T-helper 2 cell treated with Interferon-gamma antibody and Interleukin-4, amounts not matched to agents 5 μg/mL and 100 μg/mL, for 36 hours (primary cell): ENCODE measurements at regions not wholly inside any gene's neighbourhood (a gene's known extent, or its start where the extent isn't known, plus 50 kb on each side); places are given as distances from the start of the nearest gene placed in this dataset.

Source experiments
- DNase-seq: peaks from one replicate; pipeline ENCODE4 v3.0.0; 2021; ENCODE audit warnings: low spot score
- H3K27ac Mint-ChIP-seq: one replicate; pipeline ENCODE4 v1.8.0; 2021; ENCODE audit warnings: mild to moderate bottlenecking, mixed read lengths
- H3K27me3 Mint-ChIP-seq: one replicate; pipeline ENCODE4 v1.8.0; 2021; ENCODE audit warnings: low read depth, mixed read lengths
- H3K36me3 Mint-ChIP-seq: one replicate; pipeline ENCODE4 v1.8.0; 2021; ENCODE audit warnings: low read depth, mixed read lengths
- H3K4me1 Mint-ChIP-seq: one replicate; pipeline ENCODE4 v1.8.0; 2021; ENCODE audit warnings: low read depth, mixed read lengths
- H3K4me3 Mint-ChIP-seq: one replicate; pipeline ENCODE4 v1.8.0; 2022; ENCODE audit warnings: mild to moderate bottlenecking, moderate library complexity, mixed read lengths
- H3K9me3 Mint-ChIP-seq: one replicate; pipeline ENCODE4 v1.8.0; 2021; ENCODE audit warnings: mixed read lengths

- no peaks in the 10 kb centered on the region for H3K36me3 Mint-ChIP-seq
- H3K9me3 Mint-ChIP-seq, result no peaks in the 10 kb centered on the region
Observed at GRCh38 chr6:41438746-41439145, 103.3 kb downstream of the NCR2 start.

DNA sequence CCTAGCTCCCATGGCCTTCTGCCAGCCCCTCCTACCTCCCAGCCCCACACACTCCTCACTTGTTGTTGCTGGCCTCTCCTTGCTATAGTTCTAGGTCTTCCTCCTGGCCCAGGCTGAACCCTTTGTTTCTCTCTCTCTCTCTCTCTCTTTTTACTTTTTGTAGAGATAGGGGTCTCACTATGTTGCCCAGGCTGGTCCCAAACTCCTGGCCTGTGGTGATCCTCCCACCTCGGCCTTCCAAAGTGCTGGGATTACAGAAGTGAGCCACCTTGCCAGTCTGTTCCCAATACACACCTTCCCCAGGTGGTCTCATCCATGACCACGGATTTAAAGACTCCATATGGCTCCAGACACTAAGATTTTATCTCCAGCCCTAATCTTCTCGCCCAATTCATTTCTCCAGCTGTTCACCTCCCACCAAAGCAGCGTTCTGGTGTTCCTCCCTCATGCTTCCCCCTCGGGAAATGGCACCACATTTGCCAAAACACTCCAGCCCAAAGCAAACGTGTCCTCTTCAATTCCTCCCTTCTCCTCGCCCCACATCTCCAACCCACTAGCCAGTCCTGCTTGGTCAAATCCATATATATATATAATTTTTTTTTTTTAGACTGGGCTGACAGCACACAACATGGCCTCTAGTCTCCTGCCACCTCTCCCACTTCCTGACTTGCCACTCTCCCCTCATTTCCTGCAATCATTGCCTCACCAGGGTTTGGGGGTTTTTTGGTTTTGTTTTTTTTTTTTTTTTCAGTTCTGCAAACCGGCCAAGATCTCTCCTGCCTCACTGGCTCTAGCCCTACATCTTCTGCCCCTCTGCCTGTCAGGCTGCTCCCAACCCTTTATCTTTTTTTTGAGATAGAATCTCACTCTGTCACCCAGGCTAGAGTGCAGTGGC lies 104.4 kb downstream of the NCR2 start:
- Mint-ChIP-seq H3K4me3 (peak overlapping the region; percentile 62), H3K4me1 (peaks cover 26% of the 10 kb centered on the region), H3K27ac (peak overlapping the region; percentile 13), H3K36me3 (no peaks in the 10 kb centered on the region), H3K27me3 (peaks cover 33% of the 10 kb centered on the region), H3K9me3 (no peaks in the 10 kb centered on the region)
- DNase-seq, result no peak

More at GRCh38 chr6:41438746-41439145, 103.3 kb downstream of the NCR2 start:
- H3K27ac Mint-ChIP-seq, result no peak overlapping the region
- DNase-seq, result no peak
- H3K4me1 Mint-ChIP-seq, result peaks cover 26% of the 10 kb centered on the region
- no peak overlapping the region for H3K4me3 Mint-ChIP-seq
- peaks cover 25% of the 10 kb centered on the region for H3K27me3 Mint-ChIP-seq

DNA sequence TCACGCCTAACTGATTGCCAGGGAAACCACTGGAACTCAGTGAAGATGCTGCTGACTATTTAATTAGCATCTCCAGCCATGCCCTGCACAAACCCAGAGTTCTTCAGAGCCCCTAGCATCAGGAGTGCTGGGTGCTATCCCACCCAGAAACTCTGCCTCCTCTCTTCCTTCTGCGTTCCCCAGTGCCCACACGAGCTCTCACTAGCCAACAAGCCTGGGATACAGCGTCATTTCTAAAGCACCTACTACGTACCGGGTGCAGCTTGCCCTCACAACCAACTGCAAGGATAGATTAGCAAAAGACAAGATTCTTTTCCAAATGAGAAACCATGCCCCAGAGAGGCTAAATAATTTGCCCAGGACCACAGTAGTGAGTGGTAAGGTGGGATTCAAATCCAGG lies 105.2 kb upstream of the FOXP4 start:
- H3K27me3 Mint-ChIP-seq, result peaks cover 37% of the 10 kb centered on the region
- H3K36me3 Mint-ChIP-seq, result no peaks in the 10 kb centered on the region
- no peak overlapping the region for H3K27ac Mint-ChIP-seq
- H3K4me3 Mint-ChIP-seq, result peak overlapping the region; percentile 4
- no peak for DNase-seq
- H3K9me3 Mint-ChIP-seq, result no peaks in the 10 kb centered on the region
- H3K4me1 Mint-ChIP-seq, result peaks cover 26% of the 10 kb centered on the region

GRCh38 chr6:41441598-41442351 lies 104.4 kb upstream of the FOXP4 start:
- peak overlapping the region; percentile 15 for H3K27ac Mint-ChIP-seq
- H3K4me1 Mint-ChIP-seq, result peaks cover 26% of the 10 kb centered on the region
- peaks cover 35% of the 10 kb centered on the region for H3K27me3 Mint-ChIP-seq
- peak overlapping the region; percentile 4 for H3K4me3 Mint-ChIP-seq
- no peaks in the 10 kb centered on the region for H3K36me3 Mint-ChIP-seq
- H3K9me3 Mint-ChIP-seq, result no peaks in the 10 kb centered on the region
- DNase-seq, result no peak

GRCh38 chr6:41442352-41442672 lies 103.9 kb upstream of the FOXP4 start:
- peaks cover 26% of the 10 kb centered on the region for H3K4me1 Mint-ChIP-seq
- peaks cover 34% of the 10 kb centered on the region for H3K27me3 Mint-ChIP-seq
- H3K9me3 Mint-ChIP-seq, result no peaks in the 10 kb centered on the region
- DNase-seq, result no peak
- no peaks in the 10 kb centered on the region for H3K36me3 Mint-ChIP-seq
- H3K4me3 Mint-ChIP-seq, result no peak overlapping the region
- H3K27ac Mint-ChIP-seq, result no peak overlapping the region

DNA sequence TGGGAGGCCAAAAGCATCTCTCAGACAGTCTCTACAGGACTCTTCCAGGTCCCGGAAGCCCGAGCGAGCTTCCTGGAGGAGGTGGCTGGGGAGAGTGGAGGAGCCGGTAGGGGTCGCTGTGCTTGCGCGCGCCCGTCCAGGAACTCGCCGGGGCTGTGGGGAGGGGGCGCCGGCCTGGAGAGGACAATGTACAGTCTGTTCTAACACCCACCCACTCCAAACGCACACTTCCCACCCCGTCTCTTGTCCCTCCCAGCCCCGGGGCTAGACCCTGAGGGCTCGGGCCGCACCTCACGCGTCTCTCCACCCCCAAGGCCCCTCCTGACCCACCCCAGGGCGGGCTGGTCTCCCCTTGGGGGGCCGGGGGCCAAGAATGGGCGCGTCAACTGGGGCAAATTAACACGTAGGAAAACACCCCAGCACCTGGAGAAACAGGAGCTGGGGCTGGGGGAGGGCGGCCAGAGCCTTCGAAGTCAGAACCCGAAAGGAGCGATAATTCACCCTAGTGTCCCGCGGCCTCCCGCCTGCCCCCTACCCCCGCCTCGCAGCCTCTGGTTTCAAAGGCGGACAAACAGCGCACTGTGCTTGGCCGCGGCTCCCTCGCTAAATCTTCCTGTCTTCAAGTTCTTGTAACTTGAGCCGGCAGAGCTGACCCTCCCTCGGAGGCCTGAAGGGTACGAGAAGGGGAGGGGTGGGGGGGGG lies 103.2 kb upstream of the FOXP4 start:
- Mint-ChIP-seq H3K27me3 (peaks cover 30% of the 10 kb centered on the region), H3K4me1 (peaks cover 26% of the 10 kb centered on the region), H3K9me3 (no peaks in the 10 kb centered on the region), H3K36me3 (no peaks in the 10 kb centered on the region), H3K27ac (no peak overlapping the region), H3K4me3 (no peak overlapping the region)
- DNase-seq, result no peak

DNA sequence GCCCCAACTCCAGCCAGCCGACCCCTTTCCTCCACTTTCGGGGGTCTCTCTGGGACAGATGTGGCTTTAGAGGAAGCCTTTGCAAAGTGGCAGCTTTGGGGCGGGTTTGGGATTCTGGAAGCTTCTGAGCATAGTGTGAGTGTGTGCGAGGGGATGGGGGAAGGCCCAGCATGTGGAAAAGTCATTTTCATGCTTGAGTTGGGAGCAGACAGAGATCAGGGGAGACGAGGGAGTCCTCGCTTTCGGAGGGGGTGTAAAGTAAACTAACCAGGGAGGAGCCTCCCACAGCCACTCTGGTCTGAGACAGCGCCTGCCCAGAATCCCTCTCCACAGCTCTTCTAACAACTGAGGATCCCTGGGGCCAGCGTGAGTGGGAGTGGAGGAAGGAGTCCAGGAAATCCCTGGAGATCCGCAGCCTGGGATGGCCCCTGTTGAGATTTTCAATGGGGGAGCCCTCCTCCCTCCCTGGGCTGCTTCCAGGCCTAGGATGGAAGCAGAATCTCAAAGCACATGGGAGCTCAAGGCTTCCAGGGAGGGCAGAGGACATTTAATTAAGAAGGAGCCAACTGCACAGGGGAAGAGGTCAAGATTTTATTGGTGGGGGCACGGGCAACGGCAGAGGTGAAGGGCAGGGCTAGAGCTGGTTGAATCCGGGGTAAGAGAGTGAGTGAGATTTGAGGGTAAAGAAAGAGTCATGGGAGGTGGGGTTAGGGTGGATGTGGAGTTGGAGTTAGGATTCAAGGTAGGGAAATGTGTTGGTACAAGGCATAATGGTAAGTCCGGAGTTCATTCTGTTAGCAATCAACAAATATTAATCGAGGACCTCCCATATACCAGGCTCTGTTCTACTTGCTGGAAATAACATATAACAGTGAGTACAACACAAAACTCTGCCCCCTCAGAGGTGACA lies 102.3 kb upstream of the FOXP4 start:
- Mint-ChIP-seq H3K9me3 (no peaks in the 10 kb centered on the region), H3K36me3 (no peaks in the 10 kb centered on the region), H3K27ac (no peak overlapping the region), H3K4me3 (no peak overlapping the region), H3K27me3 (peaks cover 28% of the 10 kb centered on the region), H3K4me1 (peaks cover 26% of the 10 kb centered on the region)
- DNase-seq, result no peak

DNA sequence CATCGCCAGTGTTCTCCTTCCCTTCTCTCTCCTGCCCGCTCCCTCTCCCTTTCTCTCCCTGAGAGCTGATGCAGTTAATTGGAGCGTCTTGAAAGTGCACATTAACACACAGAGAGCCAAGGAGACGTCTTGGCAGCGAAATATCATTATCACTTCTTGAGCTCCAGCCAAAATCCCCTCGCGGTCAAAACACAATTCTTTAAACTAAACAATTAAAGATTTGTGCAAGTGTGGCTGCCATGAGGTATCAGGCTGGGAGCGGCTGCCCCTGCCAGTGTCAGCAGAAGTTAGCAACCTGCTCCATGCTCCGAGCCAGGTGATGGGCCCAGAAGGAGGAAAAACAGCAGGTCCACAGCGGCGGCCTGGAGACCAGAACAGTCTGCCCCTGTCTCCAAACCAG lies 100.9 kb upstream of the FOXP4 start:
- H3K27ac Mint-ChIP-seq, result no peak overlapping the region
- no peaks in the 10 kb centered on the region for H3K9me3 Mint-ChIP-seq
- no peak overlapping the region for H3K4me3 Mint-ChIP-seq

DNA sequence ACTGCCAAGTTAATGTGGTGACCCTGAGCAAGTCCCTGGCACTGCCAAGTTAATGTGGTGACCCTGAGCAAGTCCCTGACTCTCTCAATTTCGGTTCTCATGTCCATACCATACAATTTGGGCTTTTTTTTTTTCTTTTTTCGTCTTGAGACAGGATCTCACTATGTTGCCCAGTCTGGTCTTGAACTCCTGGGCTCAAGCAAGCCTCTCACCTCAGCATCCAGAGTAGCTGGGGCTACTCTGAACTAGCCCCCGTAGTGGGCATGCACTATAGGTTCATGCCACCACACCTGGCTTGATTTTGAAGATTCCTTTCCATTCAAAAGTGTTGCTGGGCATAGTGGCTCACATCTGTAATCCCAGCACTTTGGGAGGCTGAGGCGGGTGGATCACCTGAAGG lies 100.0 kb upstream of the FOXP4 start:
- Mint-ChIP-seq H3K9me3 (no peaks in the 10 kb centered on the region), H3K36me3 (no peaks in the 10 kb centered on the region)

More for the DNA sequence above, 100.9 kb upstream of the FOXP4 start:
- Mint-ChIP-seq H3K36me3 (no peaks in the 10 kb centered on the region), H3K27me3 (peaks cover 20% of the 10 kb centered on the region), H3K4me1 (peaks cover 15% of the 10 kb centered on the region)
- DNase-seq, result no peak

DNA sequence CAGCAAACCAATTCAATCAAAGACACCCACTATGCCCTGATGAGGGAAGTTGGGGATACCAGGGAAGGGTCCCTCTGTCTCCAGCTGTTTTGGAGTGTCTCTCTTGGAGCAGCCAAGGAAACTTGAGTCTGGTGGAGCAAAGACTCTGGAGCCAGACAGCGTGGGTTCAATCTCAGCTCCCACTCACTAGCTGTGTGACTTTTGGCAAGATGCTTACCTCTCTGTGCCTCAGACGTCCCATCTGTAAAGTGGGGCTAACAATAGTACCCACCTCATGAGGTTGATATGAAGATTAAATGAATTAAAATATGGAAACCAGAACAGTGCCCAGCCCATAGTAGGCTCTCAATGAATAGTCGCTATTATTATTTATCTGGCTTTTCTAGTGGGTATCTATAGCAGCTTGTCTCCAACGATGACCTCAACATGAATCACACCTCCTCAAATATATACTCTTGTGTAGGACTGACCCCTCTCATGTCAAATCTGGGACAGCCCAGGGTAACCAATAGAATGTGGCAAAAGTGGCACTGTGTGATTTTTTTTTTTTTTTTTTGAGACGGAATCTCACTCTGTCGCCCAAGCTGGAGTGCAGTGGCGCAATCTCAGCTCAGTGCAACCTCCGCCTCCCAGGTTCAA lies 99.2 kb upstream of the FOXP4 start:
- Mint-ChIP-seq H3K27ac (no peak overlapping the region), H3K36me3 (no peaks in the 10 kb centered on the region), H3K4me3 (no peak overlapping the region), H3K27me3 (peaks cover 20% of the 10 kb centered on the region), H3K9me3 (no peaks in the 10 kb centered on the region), H3K4me1 (no peaks in the 10 kb centered on the region)
- DNase-seq, result no peak

More for the DNA sequence above, 100.0 kb upstream of the FOXP4 start:
- H3K4me3 Mint-ChIP-seq, result no peak overlapping the region
- peaks cover 7% of the 10 kb centered on the region for H3K4me1 Mint-ChIP-seq
- no peak for DNase-seq
- no peak overlapping the region for H3K27ac Mint-ChIP-seq
- peaks cover 20% of the 10 kb centered on the region for H3K27me3 Mint-ChIP-seq

GRCh38 chr6:41448256-41448655 lies 97.9 kb upstream of the FOXP4 start:
- H3K4me1 Mint-ChIP-seq, result no peaks in the 10 kb centered on the region
- H3K9me3 Mint-ChIP-seq, result no peaks in the 10 kb centered on the region
- H3K4me3 Mint-ChIP-seq, result no peak overlapping the region
- DNase-seq, result no peak
- peaks cover 15% of the 10 kb centered on the region for H3K27me3 Mint-ChIP-seq
- no peaks in the 10 kb centered on the region for H3K36me3 Mint-ChIP-seq
- H3K27ac Mint-ChIP-seq, result no peak overlapping the region

- Mint-ChIP-seq H3K27ac (no peak overlapping the region), H3K27me3 (peaks cover 5% of the 10 kb centered on the region), H3K4me1 (no peaks in the 10 kb centered on the region), H3K4me3 (no peak overlapping the region), H3K36me3 (no peaks in the 10 kb centered on the region), H3K9me3 (no peaks in the 10 kb centered on the region)
- no peak for DNase-seq
Observed at GRCh38 chr6:41449399-41450245, 96.6 kb upstream of the FOXP4 start.
